H9 (cell line): ENCODE measurements at regions not wholly inside any gene's neighbourhood (a gene's known extent, or its start where the extent isn't known, plus 50 kb on each side); places are given as distances from the start of the nearest gene placed in this dataset.

Source experiments
- DNase-seq: peaks from one replicate; pipeline ENCODE4 v3.0.0-alpha.2; 2017
- H2AFZ ChIP-seq: one replicate; pipeline ENCODE4 v1.6.1; 2013; ENCODE audit warnings: mild to moderate bottlenecking, low read length, control low read depth, moderate library complexity
- H2AK5ac ChIP-seq: 2 replicates; pipeline ENCODE4 v1.6.1; 2013; ENCODE audit warnings: low read length, control low read depth, mixed read lengths; ENCODE audit not compliant: insufficient read length
- H2BK120ac ChIP-seq: one replicate; pipeline ENCODE4 v1.6.1; 2013; ENCODE audit warnings: low read depth, mild to moderate bottlenecking, low read length, control low read depth, inconsistent platforms; ENCODE audit not compliant: poor library complexity, severe bottlenecking
- H2BK12ac ChIP-seq: 2 replicates; pipeline ENCODE4 v1.6.1; 2013; ENCODE audit warnings: low read length, control low read depth, mixed read lengths, low read depth; ENCODE audit not compliant: insufficient read length
- H2BK15ac ChIP-seq: 2 replicates; pipeline ENCODE4 v1.6.1; 2013; ENCODE audit warnings: low read depth, low read length, control low read depth
- H2BK20ac ChIP-seq: one replicate; pipeline ENCODE4 v1.6.1; 2013; ENCODE audit warnings: low read depth, mild to moderate bottlenecking, low read length, control low read depth, inconsistent platforms; ENCODE audit not compliant: poor library complexity, severe bottlenecking
- H2BK5ac ChIP-seq: 2 replicates; pipeline ENCODE4 v1.6.1; 2013; ENCODE audit warnings: low read length, control low read depth, mixed read lengths; ENCODE audit not compliant: insufficient read length
- H3K14ac ChIP-seq: 2 replicates; pipeline ENCODE4 v1.6.1; 2013; ENCODE audit warnings: low read length, control low read depth; ENCODE audit not compliant: insufficient read depth
- H3K18ac ChIP-seq: 2 replicates; pipeline ENCODE4 v1.6.1; 2013; ENCODE audit warnings: low read depth, mild to moderate bottlenecking, mixed read lengths, low read length, control low read depth; ENCODE audit not compliant: insufficient read length
- H3K23ac ChIP-seq: 2 replicates; pipeline ENCODE4 v1.6.1; 2013; ENCODE audit warnings: low read length, control low read depth, mixed read lengths, low read depth; ENCODE audit not compliant: insufficient read length
- H3K23me2 ChIP-seq: 2 replicates; pipeline ENCODE4 v1.6.1; 2013; ENCODE audit warnings: low read depth, mild to moderate bottlenecking, mixed read lengths, low read length, control low read depth; ENCODE audit not compliant: insufficient read length, poor library complexity, severe bottlenecking
- H3K27ac ChIP-seq: 2 replicates; pipeline ENCODE4 v1.5.1; 2013; ENCODE audit warnings: low read length, control low read depth, mixed read lengths, low read depth; ENCODE audit not compliant: insufficient read length
- H3K27me3 ChIP-seq: 2 replicates; pipeline ENCODE4 v1.6.1; 2013; ENCODE audit warnings: low read length, control low read depth, inconsistent platforms; ENCODE audit not compliant: insufficient read depth
- H3K4ac ChIP-seq: 2 replicates; pipeline ENCODE4 v1.6.1; 2013; ENCODE audit warnings: low read depth, mild to moderate bottlenecking, control low read depth, inconsistent platforms, low read length, moderate library complexity
- H3K4me1 ChIP-seq: 2 replicates; pipeline ENCODE4 v1.6.1; 2013; ENCODE audit warnings: low read length, control low read depth, inconsistent platforms; ENCODE audit not compliant: insufficient read depth
- H3K4me2 ChIP-seq: 2 replicates; pipeline ENCODE4 v1.6.1; 2013; ENCODE audit warnings: low read length, control low read depth, mixed read lengths; ENCODE audit not compliant: insufficient read length, insufficient read depth
- H3K56ac ChIP-seq: 2 replicates; pipeline ENCODE4 v1.6.1; 2013; ENCODE audit warnings: low read depth, mild to moderate bottlenecking, mixed read lengths, low read length, control low read depth; ENCODE audit not compliant: insufficient read length
- H3K79me1 ChIP-seq: 2 replicates; pipeline ENCODE4 v1.6.1; 2013; ENCODE audit warnings: low read depth, mild to moderate bottlenecking, moderate library complexity, low read length, control low read depth, inconsistent platforms; ENCODE audit not compliant: insufficient read depth, poor library complexity, severe bottlenecking
- H3K79me2 ChIP-seq: 2 replicates; pipeline ENCODE4 v1.6.1; 2013; ENCODE audit warnings: low read length, control low read depth, inconsistent platforms; ENCODE audit not compliant: insufficient read depth
- H3K9ac ChIP-seq: 2 replicates; pipeline ENCODE4 v1.6.1; 2013; ENCODE audit warnings: low read length, control low read depth, mixed read lengths; ENCODE audit not compliant: insufficient read length; ENCODE audit errors: extremely low read depth
- H3K9me3 ChIP-seq: one replicate; pipeline ENCODE4 v1.6.1; 2013; ENCODE audit warnings: low read depth, low read length, inconsistent platforms; ENCODE audit not compliant: control insufficient read depth
- H3T11ph ChIP-seq: one replicate; pipeline ENCODE4 v1.6.1; 2013; ENCODE audit warnings: mild to moderate bottlenecking, low read length, control low read depth, inconsistent platforms
- H4K20me1 ChIP-seq: one replicate; pipeline ENCODE4 v1.6.1; 2013; ENCODE audit not compliant: control insufficient read depth, insufficient read length, insufficient read depth
- H4K5ac ChIP-seq: 2 replicates; pipeline ENCODE4 v1.6.1; 2013; ENCODE audit warnings: low read depth, mild to moderate bottlenecking, mixed read lengths, low read length, control low read depth; ENCODE audit not compliant: insufficient read length
- H4K8ac ChIP-seq: replicated peaks from 2 replicates; pipeline ENCODE4 v1.6.1; 2013; ENCODE audit warnings: low read length, control low read depth, mixed read lengths, low read depth; ENCODE audit not compliant: insufficient read length
- H4K91ac ChIP-seq: 2 replicates; pipeline ENCODE4 v1.6.1; 2013; ENCODE audit warnings: low read depth, mild to moderate bottlenecking, moderate library complexity, mixed read lengths, low read length, control low read depth; ENCODE audit not compliant: insufficient read length
- H3K27ac Mint-ChIP-seq, 3 experiments: 2 replicates in 2 of 3; 3 replicates in 1 of 3; pipeline ENCODE4 v1.8.0; 2020 to 2021; ENCODE audit warnings: mixed read lengths in 3 of 3, mild to moderate bottlenecking in 1 of 3, moderate library complexity in 1 of 3
- H3K27me3 Mint-ChIP-seq: 2 replicates; pipeline ENCODE4 v1.8.0; 2021; ENCODE audit warnings: low read depth, mild to moderate bottlenecking, moderate library complexity, mixed read lengths
- H3K36me3 Mint-ChIP-seq, 3 experiments: 2 replicates in 2 of 3; 3 replicates in 1 of 3; pipeline ENCODE4 v1.8.0; 2020 to 2021; ENCODE audit warnings: low read depth in 3 of 3, mixed read lengths in 3 of 3; ENCODE audit not compliant: insufficient read depth in 1 of 3
- H3K4me1 Mint-ChIP-seq, 2 experiments: 2 replicates each; pipeline ENCODE4 v1.8.0; 2020; ENCODE audit warnings: mixed read lengths in 2 of 2
- H3K4me3 Mint-ChIP-seq, 2 experiments: 2 replicates in 1 of 2; 3 replicates in 1 of 2; pipeline ENCODE4 v1.8.0; 2020 to 2021; ENCODE audit warnings: mild to moderate bottlenecking in 2 of 2, mixed read lengths in 2 of 2, moderate library complexity in 1 of 2
- H3K9me3 Mint-ChIP-seq, 2 experiments: 2 replicates in 1 of 2; 3 replicates in 1 of 2; pipeline ENCODE4 v1.8.0; 2020; ENCODE audit warnings: mild to moderate bottlenecking in 2 of 2, mixed read lengths in 2 of 2, moderate library complexity in 1 of 2
- CTCF ChIP-seq: fragments of 200-600 bp; sonication (generic); conservative IDR thresholded peaks from 3 replicates; pipeline ENCODE4 v1.8.0; 2021; ENCODE audit warnings: antibody characterized with exemption, mild to moderate bottlenecking
- WGBS: extraction: QIAGEN DNeasy Blood & Tissue Kit; methylation state at CpG from one replicate; pipeline ENCODE4 v1.1.7; 2013; ENCODE audit warnings: missing lambda C conversion rate, low lambda C conversion rate, mixed read lengths; ENCODE audit not compliant: insufficient read length; ENCODE audit errors: extremely low coverage; 5-methylcytosine and 5-hydroxymethylcytosine counted together

GRCh38 chr7:142371586-142372377 is 113.9 kb upstream of the PRSS58 start:
- Histone ChIP-seq H2BK20ac (no peak overlapping the region), H3T11ph (no peak overlapping the region), H3K4me2 (no peak overlapping the region), H3K23ac (no peak overlapping the region), H4K5ac (no peak overlapping the region), H3K18ac (no peak overlapping the region), H2BK12ac (no peak overlapping the region), H3K4me1 (peaks cover 2% of the 10 kb centered on the region; the same call in 1 of the 2 replicates), H3K23me2 (no peaks in the 10 kb centered on the region), H2BK120ac (no peak overlapping the region), H3K14ac (no peak overlapping the region; the same call in 1 of the 2 replicates), H2BK5ac (no peak overlapping the region), H3K9ac (no peak overlapping the region), H2AFZ (no peak overlapping the region), H4K91ac (no peak overlapping the region), H3K9me3 (no peaks in the 10 kb centered on the region), H3K27me3 (no peaks in the 10 kb centered on the region), H3K4ac (no peak overlapping the region), H3K27ac (no peak overlapping the region), H3K79me2 (no peaks in the 10 kb centered on the region), H3K56ac (no peak overlapping the region), H2BK15ac (no peak overlapping the region), H3K79me1 (no peaks in the 10 kb centered on the region), H2AK5ac (no peak overlapping the region), H4K20me1 (no peaks in the 10 kb centered on the region), H4K8ac (no peak overlapping the region)
- TF ChIP-seq CTCF, result no peak
- H3K9me3 Mint-ChIP-seq, result peaks cover 24 to 26% of the 10 kb centered on the region in 2 experiments
- no CpG with 5 or more reads among the region's 4 CpGs for WGBS
- peaks cover 10 to 24% (median 15%) of the 10 kb centered on the region in 3 experiments for H3K36me3 Mint-ChIP-seq
- no peak overlapping the region for H3K4me3 Mint-ChIP-seq
- no peak overlapping the region for H3K27ac Mint-ChIP-seq
- DNase-seq, result no peak
- peaks cover 13% of the 10 kb centered on the region for H3K27me3 Mint-ChIP-seq
- H3K4me1 Mint-ChIP-seq, result peaks cover 11 to 12% of the 10 kb centered on the region in 2 experiments
